Progenitor cell of endocrine pancreas (in vitro differentiated cells): ENCODE measurements at regions not wholly inside any gene's neighbourhood (a gene's known extent, or its start where the extent isn't known, plus 50 kb on each side); places are given as distances from the start of the nearest gene placed in this dataset.

Experiments
- DNase-seq: peaks from one replicate; pipeline ENCODE4 v3.0.0; 2021; ENCODE audit warnings: low spot score; ENCODE audit not compliant: unreplicated experiment
- H3K27ac Mint-ChIP-seq: 2 replicates; pipeline ENCODE4 v1.8.0; 2021; ENCODE audit warnings: mild to moderate bottlenecking, moderate library complexity, mixed read lengths
- H3K27me3 Mint-ChIP-seq: 2 replicates; pipeline ENCODE4 v1.8.0; 2021; ENCODE audit warnings: mixed read lengths
- H3K36me3 Mint-ChIP-seq: 2 replicates; pipeline ENCODE4 v1.8.0; 2022; ENCODE audit warnings: mixed read lengths; ENCODE audit not compliant: insufficient read depth
- H3K4me1 Mint-ChIP-seq: 2 replicates; pipeline ENCODE4 v1.8.0; 2021; ENCODE audit warnings: low read depth, mixed read lengths
- H3K4me3 Mint-ChIP-seq: 2 replicates; pipeline ENCODE4 v1.8.0; 2021; ENCODE audit warnings: low read depth, mild to moderate bottlenecking, moderate library complexity, mixed read lengths
- H3K9me3 Mint-ChIP-seq: 2 replicates; pipeline ENCODE4 v1.8.0; 2021; ENCODE audit warnings: low read depth, mixed read lengths
- TF ChIP-seq, protein P1 (sequence below): fragments of 200-600 bp; sonication (generic); IDR thresholded peaks from one replicate; pipeline ENCODE4 v1.5.0; 2021; ENCODE audit warnings: antibody characterized with exemption, mild to moderate bottlenecking; ENCODE audit not compliant: unreplicated experiment

DNA sequence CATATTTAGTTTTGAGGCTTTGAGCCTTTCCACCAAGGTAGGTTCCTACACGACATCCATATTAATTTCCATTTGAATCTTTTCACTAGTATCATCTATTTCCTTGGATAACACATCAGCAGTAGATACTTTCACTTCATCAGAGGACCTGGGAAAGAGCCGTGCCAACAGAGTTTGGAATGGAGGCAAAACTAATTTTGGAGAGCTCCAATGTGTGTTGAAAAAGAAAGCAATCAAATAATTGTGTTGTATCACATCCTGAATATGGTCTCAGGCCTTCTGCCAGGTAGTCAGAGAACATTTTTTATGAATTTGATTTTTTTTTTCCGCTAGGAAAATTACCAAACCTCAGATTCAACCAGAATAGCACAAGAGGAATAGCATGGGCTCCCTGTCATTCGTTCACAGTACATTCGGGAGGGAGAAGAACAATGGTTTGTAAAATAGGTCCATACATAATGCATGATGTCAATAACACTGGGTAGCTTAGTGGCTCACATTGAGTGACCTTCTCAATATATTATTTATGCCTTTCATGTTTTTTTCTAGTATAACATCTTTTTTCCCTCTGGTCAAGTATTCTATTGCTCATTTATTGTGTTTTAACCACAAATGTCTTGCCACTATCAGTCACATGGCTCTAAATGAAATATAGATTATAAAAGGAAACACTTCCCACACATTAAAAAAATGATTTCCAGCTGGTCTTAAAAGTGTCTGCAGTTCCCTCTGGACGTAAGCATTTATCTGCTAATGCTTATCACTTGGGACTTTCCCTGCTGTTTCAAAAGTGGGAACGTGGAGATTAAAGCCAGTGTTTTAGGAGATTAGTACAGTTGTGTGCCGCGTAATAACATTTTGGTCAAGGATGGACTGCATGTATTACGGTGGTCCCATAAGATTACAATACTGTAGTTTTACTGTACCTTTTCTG is 68.6 kb upstream of the RAPH1 start:
- TF ChIP-seq, protein P1, sequence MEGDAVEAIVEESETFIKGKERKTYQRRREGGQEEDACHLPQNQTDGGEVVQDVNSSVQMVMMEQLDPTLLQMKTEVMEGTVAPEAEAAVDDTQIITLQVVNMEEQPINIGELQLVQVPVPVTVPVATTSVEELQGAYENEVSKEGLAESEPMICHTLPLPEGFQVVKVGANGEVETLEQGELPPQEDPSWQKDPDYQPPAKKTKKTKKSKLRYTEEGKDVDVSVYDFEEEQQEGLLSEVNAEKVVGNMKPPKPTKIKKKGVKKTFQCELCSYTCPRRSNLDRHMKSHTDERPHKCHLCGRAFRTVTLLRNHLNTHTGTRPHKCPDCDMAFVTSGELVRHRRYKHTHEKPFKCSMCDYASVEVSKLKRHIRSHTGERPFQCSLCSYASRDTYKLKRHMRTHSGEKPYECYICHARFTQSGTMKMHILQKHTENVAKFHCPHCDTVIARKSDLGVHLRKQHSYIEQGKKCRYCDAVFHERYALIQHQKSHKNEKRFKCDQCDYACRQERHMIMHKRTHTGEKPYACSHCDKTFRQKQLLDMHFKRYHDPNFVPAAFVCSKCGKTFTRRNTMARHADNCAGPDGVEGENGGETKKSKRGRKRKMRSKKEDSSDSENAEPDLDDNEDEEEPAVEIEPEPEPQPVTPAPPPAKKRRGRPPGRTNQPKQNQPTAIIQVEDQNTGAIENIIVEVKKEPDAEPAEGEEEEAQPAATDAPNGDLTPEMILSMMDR: no peak
- H3K36me3 Mint-ChIP-seq: no peaks in the 10 kb centered on the region
- no peaks in the 10 kb centered on the region for H3K4me1 Mint-ChIP-seq
- H3K27me3 Mint-ChIP-seq: peaks cover 3% of the 10 kb centered on the region
- no peak for DNase-seq
- H3K27ac Mint-ChIP-seq: no peak overlapping the region
- H3K9me3 Mint-ChIP-seq: no peaks in the 10 kb centered on the region
- H3K4me3 Mint-ChIP-seq: no peak overlapping the region

DNA sequence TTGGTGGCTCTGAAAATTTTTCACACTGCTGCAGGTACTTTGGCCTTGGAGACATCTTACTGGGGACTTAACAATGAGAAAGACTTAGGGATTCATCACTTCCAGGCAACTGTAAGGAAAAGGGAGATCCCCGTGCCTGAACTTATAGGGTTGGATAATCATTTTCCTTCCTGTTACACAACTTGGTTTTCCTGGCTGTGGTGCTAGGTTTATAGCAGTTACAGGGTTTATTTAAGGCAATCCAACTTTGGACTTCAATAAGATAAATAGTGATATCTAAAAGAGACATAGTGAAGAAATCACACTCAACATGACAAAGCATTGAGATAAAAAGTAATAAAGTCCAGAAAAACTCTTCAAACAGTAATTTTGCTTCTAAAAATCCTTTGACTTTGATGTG is 70.2 kb upstream of the RAPH1 start:
- TF ChIP-seq, protein P1: no peak
- Mint-ChIP-seq H3K27ac (no peak overlapping the region), H3K9me3 (no peaks in the 10 kb centered on the region), H3K4me1 (no peaks in the 10 kb centered on the region), H3K4me3 (no peak overlapping the region), H3K27me3 (peaks cover under 1% of the 10 kb centered on the region), H3K36me3 (no peaks in the 10 kb centered on the region)
- DNase-seq: no peak

DNA sequence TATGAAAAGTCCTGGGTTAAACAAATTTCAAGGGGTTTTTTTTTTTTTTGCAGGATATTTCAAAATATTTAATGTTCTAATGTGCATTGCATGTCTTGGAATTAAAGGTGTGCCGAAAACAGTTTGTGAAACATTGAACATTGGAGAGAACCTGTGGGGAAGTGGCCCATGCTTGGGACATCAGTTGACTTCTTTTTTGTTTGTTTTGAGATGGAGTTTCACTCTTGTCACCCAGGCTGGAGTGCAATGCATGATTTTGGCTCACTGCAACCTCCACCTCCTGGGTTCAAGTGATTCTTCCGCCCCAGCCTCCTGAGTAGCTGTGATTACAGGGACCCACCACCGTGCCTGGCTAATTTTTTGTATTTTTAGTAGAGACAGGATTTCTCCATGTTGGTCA is 71.0 kb upstream of the RAPH1 start:
- no peaks in the 10 kb centered on the region for H3K9me3 Mint-ChIP-seq

DNA sequence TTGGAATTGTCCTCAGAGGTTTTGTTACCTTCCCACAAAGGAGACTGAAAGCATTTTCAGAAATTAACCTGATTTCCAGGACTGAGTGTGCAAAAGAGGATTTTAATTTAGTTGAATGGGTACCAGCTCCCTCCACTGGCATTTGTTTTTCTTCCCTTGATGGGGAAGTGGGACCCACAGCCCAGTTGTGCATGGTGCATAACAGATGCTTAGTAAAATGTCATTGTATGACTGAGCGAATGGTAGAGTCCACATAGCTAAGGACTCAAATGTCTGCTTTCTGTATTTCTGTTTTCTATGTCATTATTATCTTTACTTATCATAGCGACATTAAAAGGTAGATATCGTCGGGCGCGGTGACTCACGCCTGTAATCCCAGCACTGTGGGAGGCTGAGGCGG is 75.5 kb upstream of the RAPH1 start:
- no peak overlapping the region for H3K27ac Mint-ChIP-seq
- no peaks in the 10 kb centered on the region for H3K9me3 Mint-ChIP-seq
- no peak for DNase-seq
- H3K36me3 Mint-ChIP-seq: no peaks in the 10 kb centered on the region
- H3K27me3 Mint-ChIP-seq: no peaks in the 10 kb centered on the region
- no peaks in the 10 kb centered on the region for H3K4me1 Mint-ChIP-seq
- TF ChIP-seq, protein P1: no peak
- no peak overlapping the region for H3K4me3 Mint-ChIP-seq

More for the DNA sequence above, 71.0 kb upstream of the RAPH1 start:
- Mint-ChIP-seq H3K4me3 (no peak overlapping the region), H3K36me3 (no peaks in the 10 kb centered on the region), H3K27ac (no peak overlapping the region), H3K4me1 (no peaks in the 10 kb centered on the region), H3K27me3 (no peaks in the 10 kb centered on the region)
- no peak for DNase-seq
- TF ChIP-seq, protein P1: no peak

DNA sequence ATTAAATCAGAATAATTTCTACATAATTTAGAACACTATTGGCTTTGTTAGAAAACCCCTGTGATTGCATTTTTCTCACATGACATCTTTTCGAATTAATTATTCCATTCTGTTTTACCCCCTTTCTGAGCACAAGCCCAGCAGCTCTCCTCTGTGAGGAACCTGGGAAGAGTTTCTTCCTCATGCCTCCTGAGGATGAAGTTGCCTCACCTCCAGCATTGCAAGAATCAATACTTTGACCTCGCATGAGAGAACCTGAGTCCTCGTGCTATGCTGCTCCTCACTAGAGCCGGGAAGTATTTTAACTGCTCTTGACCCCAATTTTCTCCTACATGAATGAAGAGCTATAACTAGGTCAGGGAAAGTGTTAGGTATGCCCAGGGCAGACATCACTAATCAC is 77.1 kb upstream of the RAPH1 start:
- H3K4me3 Mint-ChIP-seq: no peak overlapping the region
- H3K36me3 Mint-ChIP-seq: no peaks in the 10 kb centered on the region
- DNase-seq: no peak
- no peaks in the 10 kb centered on the region for H3K4me1 Mint-ChIP-seq
- TF ChIP-seq, protein P1: no peak
- H3K27me3 Mint-ChIP-seq: no peaks in the 10 kb centered on the region
- no peaks in the 10 kb centered on the region for H3K9me3 Mint-ChIP-seq
- H3K27ac Mint-ChIP-seq: no peak overlapping the region
